ENCODE measurements at regions not wholly inside any gene's neighbourhood (a gene's known extent, or its start where the extent isn't known, plus 50 kb on each side); places are given as distances from the start of the nearest gene placed in this dataset.

DNA sequence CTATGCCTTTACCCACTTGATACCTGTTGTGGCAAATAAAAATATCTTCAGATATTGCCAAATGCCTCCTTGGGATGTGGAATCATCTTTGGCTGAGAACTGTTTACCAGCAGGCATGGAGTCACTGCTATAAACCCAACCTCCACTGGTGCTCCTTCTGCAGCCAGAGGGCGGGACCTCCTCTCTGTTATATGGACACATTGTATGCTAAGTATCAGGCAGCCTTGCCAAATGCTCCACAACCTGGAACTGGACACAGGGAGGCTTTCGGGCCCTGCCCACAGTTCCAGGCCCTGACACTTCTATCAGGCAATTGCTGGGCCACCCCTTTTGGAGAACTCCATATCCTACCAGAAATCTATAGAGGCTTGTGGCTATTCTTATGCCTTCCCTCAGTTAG lies 201.0 kb downstream of the TMX1 start:
- Histone ChIP-seq H3K9me3 (ENCODE audit: insufficient read depth, low read depth, low read length) (no peaks in the 10 kb centered on the region), H2AFZ (ENCODE audit: insufficient read depth, low read length, poor library complexity) (no peak overlapping the region), H3K79me1 (ENCODE audit: low read length) (peaks cover 3% of the 10 kb centered on the region), H2BK5ac (ENCODE audit: low read depth, low read length, poor library complexity) (no peak overlapping the region), H3K27me3 (ENCODE audit: insufficient read depth, low read length) (no peaks in the 10 kb centered on the region), H3K23ac (ENCODE audit: low read length) (no peak overlapping the region), H3K4me2 (ENCODE audit: low read length) (no peak overlapping the region), H3K18ac (ENCODE audit: low read length) (no peak overlapping the region), H3K79me2 (ENCODE audit: control insufficient read depth, insufficient read depth, low read length, poor library complexity) (peaks cover 2% of the 10 kb centered on the region), H3K27ac (ENCODE audit: low read depth, low read length) (no peak overlapping the region), H3K14ac (ENCODE audit: low read length) (no peak overlapping the region), H4K12ac (ENCODE audit: low read depth, low read length) (no peak overlapping the region), H2BK120ac (ENCODE audit: insufficient read depth, low read length, poor library complexity) (no peak overlapping the region), H3K9ac (ENCODE audit: low read length) (no peak overlapping the region), H3K4ac (ENCODE audit: low read depth, low read length) (no peak overlapping the region), H3K4me3 (ENCODE audit: low read depth, low read length) (no peak overlapping the region), H2BK12ac (ENCODE audit: low read length) (no peak overlapping the region), H2AK5ac (ENCODE audit: low read length) (no peak overlapping the region), H3K36me3 (ENCODE audit: control insufficient read depth in 1 of 2, insufficient read depth in 2 of 2, low read length in 2 of 2) (no peaks in the 10 kb centered on the region), H4K91ac (ENCODE audit: low read depth, low read length) (no peak overlapping the region), H4K8ac (ENCODE audit: low read depth, low read length) (no peak overlapping the region), H3K4me1 (ENCODE audit: control insufficient read depth in 1 of 2, insufficient read depth in 2 of 2, low read length in 2 of 2) (peaks cover 6 to 11% of the 10 kb centered on the region in 2 experiments)
- WGBS (ENCODE audit: extremely low coverage, insufficient coverage, insufficient read length) = no CpG with 5 or more reads among the region's 2 CpGs
- DNase-seq = no peak

DNA sequence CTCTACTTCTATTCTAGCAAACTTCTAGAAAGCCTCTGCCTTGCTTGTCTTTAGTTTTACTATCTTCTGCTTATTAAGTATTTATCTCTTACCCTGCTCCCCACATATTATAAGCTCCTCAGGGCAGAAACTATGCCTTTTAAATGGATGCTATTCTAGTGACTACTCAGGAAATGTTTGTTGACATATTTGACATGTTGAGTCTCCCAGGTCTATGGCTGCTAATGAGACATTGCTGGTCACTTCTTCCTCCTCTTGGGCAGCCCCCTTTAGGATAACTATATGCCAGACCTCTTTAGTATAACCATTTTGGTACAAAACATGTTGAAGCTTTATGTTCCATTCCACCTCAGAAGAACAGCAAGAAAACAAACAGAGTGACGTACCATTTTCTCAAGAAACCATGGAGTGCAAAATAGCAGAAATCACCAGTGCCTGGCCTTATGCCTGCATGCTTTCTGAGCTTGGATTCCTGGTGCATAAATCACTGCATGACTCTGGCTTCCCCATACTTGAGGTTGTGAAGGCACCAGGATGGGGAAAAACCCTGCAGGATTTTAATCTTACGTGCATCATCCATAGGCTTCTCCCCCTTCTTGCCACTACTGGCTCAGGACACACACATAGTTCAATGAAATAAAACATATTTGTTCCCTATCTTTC lies 202.6 kb downstream of the TMX1 start:
- Histone ChIP-seq H2AFZ (ENCODE audit: insufficient read depth, low read length, poor library complexity) (no peak overlapping the region), H3K4me1 (ENCODE audit: control insufficient read depth in 1 of 2, insufficient read depth in 2 of 2, low read length in 2 of 2) (peaks cover 6 to 11% of the 10 kb centered on the region in 2 experiments), H3K27ac (ENCODE audit: low read depth, low read length) (no peak overlapping the region), H3K27me3 (ENCODE audit: insufficient read depth, low read length) (no peaks in the 10 kb centered on the region), H2BK12ac (ENCODE audit: low read length) (no peak overlapping the region), H4K91ac (ENCODE audit: low read depth, low read length) (no peak overlapping the region), H2AK5ac (ENCODE audit: low read length) (no peak overlapping the region), H3K4ac (ENCODE audit: low read depth, low read length) (no peak overlapping the region), H3K23ac (ENCODE audit: low read length) (no peak overlapping the region), H4K12ac (ENCODE audit: low read depth, low read length) (no peak overlapping the region), H3K18ac (ENCODE audit: low read length) (no peak overlapping the region), H3K9ac (ENCODE audit: low read length) (no peak overlapping the region), H3K79me2 (ENCODE audit: control insufficient read depth, insufficient read depth, low read length, poor library complexity) (peaks cover 2% of the 10 kb centered on the region), H2BK5ac (ENCODE audit: low read depth, low read length, poor library complexity) (peak overlapping the region; percentile 27), H3K36me3 (ENCODE audit: control insufficient read depth in 1 of 2, insufficient read depth in 2 of 2, low read length in 2 of 2) (no peaks in the 10 kb centered on the region), H2BK120ac (ENCODE audit: insufficient read depth, low read length, poor library complexity) (no peak overlapping the region), H3K4me2 (ENCODE audit: low read length) (no peak overlapping the region), H3K79me1 (ENCODE audit: low read length) (peaks cover 3% of the 10 kb centered on the region), H3K9me3 (ENCODE audit: insufficient read depth, low read depth, low read length) (no peaks in the 10 kb centered on the region), H3K4me3 (ENCODE audit: low read depth, low read length) (no peak overlapping the region), H4K8ac (ENCODE audit: low read depth, low read length) (no peak overlapping the region), H3K14ac (ENCODE audit: low read length) (peak overlapping the region; percentile 8)
- peak; percentile 87 to 94 for DNase-seq
- no CpG with 5 or more reads among the region's 2 CpGs for WGBS (ENCODE audit: extremely low coverage, insufficient coverage, insufficient read length)

DNA sequence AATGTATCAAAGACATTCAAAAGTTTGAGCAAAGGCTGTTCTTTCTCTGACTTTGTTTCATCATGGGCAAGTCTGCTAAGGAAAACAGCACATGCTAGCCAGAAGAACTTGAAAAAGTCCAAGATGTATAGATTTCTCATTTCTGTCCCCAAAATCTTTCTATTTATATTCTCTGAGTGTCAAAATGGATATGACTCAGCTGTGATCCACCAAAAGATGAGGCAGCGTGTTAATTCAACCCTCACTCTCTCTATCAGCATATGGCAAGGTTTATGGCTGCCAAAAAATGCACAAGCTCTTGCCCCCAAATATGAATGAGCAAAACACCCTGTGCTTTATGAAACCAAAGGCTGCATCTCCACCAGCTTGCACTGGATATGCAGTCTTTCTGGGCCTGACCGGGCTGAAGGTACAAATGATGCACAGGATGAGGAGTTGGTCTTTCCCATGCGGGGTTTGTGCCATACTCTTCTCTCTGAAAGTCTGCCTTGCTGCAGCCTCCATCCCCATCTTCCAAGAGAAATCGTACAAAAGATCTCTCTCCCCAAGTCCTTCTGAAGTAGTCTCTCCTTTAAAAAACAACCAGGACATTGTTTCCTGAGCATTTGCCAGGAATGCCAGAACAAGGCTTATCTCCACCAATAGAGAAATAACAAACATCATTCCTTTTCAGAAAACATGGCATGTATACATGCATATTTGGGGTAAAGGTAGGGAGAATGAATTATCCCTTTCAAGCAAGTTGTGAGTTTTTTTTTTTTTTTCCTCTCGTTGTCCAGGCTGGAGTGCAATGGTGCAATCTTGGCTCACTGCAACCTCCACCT lies 203.4 kb downstream of the TMX1 start:
- Histone ChIP-seq H3K4me3 (ENCODE audit: low read depth, low read length) (no peak overlapping the region), H3K27me3 (ENCODE audit: insufficient read depth, low read length) (no peaks in the 10 kb centered on the region), H4K91ac (ENCODE audit: low read depth, low read length) (peak overlapping the region; percentile 19), H4K8ac (ENCODE audit: low read depth, low read length) (no peak overlapping the region), H3K79me1 (ENCODE audit: low read length) (peaks cover 3% of the 10 kb centered on the region), H3K23ac (ENCODE audit: low read length) (no peak overlapping the region), H2BK120ac (ENCODE audit: insufficient read depth, low read length, poor library complexity) (peak overlapping the region; percentile 72), H3K14ac (ENCODE audit: low read length) (peak overlapping the region; percentile 53), H4K12ac (ENCODE audit: low read depth, low read length) (no peak overlapping the region), H3K27ac (ENCODE audit: low read depth, low read length) (no peak overlapping the region), H2AFZ (ENCODE audit: insufficient read depth, low read length, poor library complexity) (no peak overlapping the region), H3K36me3 (ENCODE audit: control insufficient read depth in 1 of 2, insufficient read depth in 2 of 2, low read length in 2 of 2) (no peaks in the 10 kb centered on the region), H3K9ac (ENCODE audit: low read length) (no peak overlapping the region), H3K4me2 (ENCODE audit: low read length) (no peak overlapping the region), H3K4me1 (ENCODE audit: control insufficient read depth in 1 of 2, insufficient read depth in 2 of 2, low read length in 2 of 2) (peaks cover 6 to 11% of the 10 kb centered on the region in 2 experiments), H2AK5ac (ENCODE audit: low read length) (no peak overlapping the region), H3K4ac (ENCODE audit: low read depth, low read length) (peak overlapping the region; percentile 10), H2BK5ac (ENCODE audit: low read depth, low read length, poor library complexity) (no peak overlapping the region), H2BK12ac (ENCODE audit: low read length) (peak overlapping the region; percentile 93), H3K79me2 (ENCODE audit: control insufficient read depth, insufficient read depth, low read length, poor library complexity) (peaks cover 2% of the 10 kb centered on the region), H3K18ac (ENCODE audit: low read length) (no peak overlapping the region), H3K9me3 (ENCODE audit: insufficient read depth, low read depth, low read length) (no peaks in the 10 kb centered on the region)
- no CpG with 5 or more reads among the region's 5 CpGs for WGBS (ENCODE audit: extremely low coverage, insufficient coverage, insufficient read length)
- no peak for DNase-seq

DNA sequence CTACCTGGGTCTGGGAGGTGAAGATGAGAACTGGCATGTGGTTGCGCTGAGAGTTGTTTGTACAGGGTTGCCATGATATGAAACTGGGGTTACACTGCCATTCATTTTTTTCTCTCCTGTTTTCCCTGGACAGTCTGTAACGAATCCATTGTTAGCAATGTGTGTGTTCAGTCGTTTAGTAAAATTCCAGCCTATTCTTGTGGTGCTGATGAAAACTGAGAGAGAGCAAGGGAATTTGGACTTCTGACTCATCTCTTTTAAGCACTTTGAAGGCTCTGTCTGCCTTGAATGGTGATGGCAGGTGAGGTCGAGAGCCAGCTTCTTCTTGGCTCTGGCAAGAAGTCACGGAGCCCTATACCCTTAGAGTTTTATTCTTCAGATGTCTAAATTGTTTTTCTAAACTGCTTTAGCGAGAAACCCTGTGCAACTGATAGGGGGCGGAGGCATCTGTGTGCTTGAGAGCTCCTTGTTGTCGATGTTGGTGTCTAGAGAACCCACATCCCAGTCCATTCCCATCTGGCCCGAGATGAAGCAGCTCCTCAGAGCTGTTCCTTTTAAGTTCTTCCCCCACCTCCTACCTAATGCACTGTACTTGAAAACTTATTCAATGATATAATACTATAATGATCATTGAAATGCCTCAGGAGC lies 204.4 kb downstream of the TMX1 start:
- Histone ChIP-seq H3K18ac (ENCODE audit: low read length) (no peak overlapping the region), H3K79me2 (ENCODE audit: control insufficient read depth, insufficient read depth, low read length, poor library complexity) (peaks cover 2% of the 10 kb centered on the region), H2BK12ac (ENCODE audit: low read length) (peak overlapping the region; percentile 54), H3K27ac (ENCODE audit: low read depth, low read length) (no peak overlapping the region), H3K4me3 (ENCODE audit: low read depth, low read length) (no peak overlapping the region), H4K12ac (ENCODE audit: low read depth, low read length) (no peak overlapping the region), H2BK5ac (ENCODE audit: low read depth, low read length, poor library complexity) (no peak overlapping the region), H3K36me3 (ENCODE audit: control insufficient read depth in 1 of 2, insufficient read depth in 2 of 2, low read length in 2 of 2) (no peaks in the 10 kb centered on the region), H3K14ac (ENCODE audit: low read length) (no peak overlapping the region), H3K4ac (ENCODE audit: low read depth, low read length) (no peak overlapping the region), H3K23ac (ENCODE audit: low read length) (no peak overlapping the region), H3K79me1 (ENCODE audit: low read length) (peaks cover 3% of the 10 kb centered on the region), H3K4me2 (ENCODE audit: low read length) (no peak overlapping the region), H3K9ac (ENCODE audit: low read length) (no peak overlapping the region), H4K8ac (ENCODE audit: low read depth, low read length) (no peak overlapping the region), H4K91ac (ENCODE audit: low read depth, low read length) (peak overlapping the region; percentile 52), H3K27me3 (ENCODE audit: insufficient read depth, low read length) (no peaks in the 10 kb centered on the region), H2AK5ac (ENCODE audit: low read length) (no peak overlapping the region), H2AFZ (ENCODE audit: insufficient read depth, low read length, poor library complexity) (no peak overlapping the region), H3K4me1 (ENCODE audit: control insufficient read depth in 1 of 2, insufficient read depth in 2 of 2, low read length in 2 of 2) (peaks cover 6 to 13% of the 10 kb centered on the region in 2 experiments), H2BK120ac (ENCODE audit: insufficient read depth, low read length, poor library complexity) (no peak overlapping the region), H3K9me3 (ENCODE audit: insufficient read depth, low read depth, low read length) (no peaks in the 10 kb centered on the region)
- peak in 1 of 2 donors; percentile 32 for DNase-seq
- no CpG with 5 or more reads among the region's 9 CpGs for WGBS (ENCODE audit: extremely low coverage, insufficient coverage, insufficient read length)

All from trophoblast cell (in vitro differentiated cells and primary cell).